GM21390 (cell line): ENCODE measurements at regions not wholly inside any gene's neighbourhood (a gene's known extent, or its start where the extent isn't known, plus 50 kb on each side); places are given as distances from the start of the nearest gene placed in this dataset.

Experiments used
- ATAC-seq: cut with Tn5 transposase; IDR thresholded peaks from one replicate; pipeline ENCODE4 v1.9.1; 2021; ENCODE audit not compliant: unreplicated experiment

GRCh38 chr3:102104033-102104432 is 254.7 kb downstream of the NFKBIZ start:
- ATAC-seq = no peak

GRCh38 chr3:102105193-102105592 is 255.9 kb downstream of the NFKBIZ start:
- no peak for ATAC-seq

- ATAC-seq = no peak
These were observed 257.2 kb downstream of the NFKBIZ start for GRCh38 chr3:102106416-102107097.

- no peak for ATAC-seq
These were observed 263.5 kb downstream of the NFKBIZ start for GRCh38 chr3:102112704-102113230.

- ATAC-seq = no peak
These were observed 264.2 kb downstream of the NFKBIZ start for GRCh38 chr3:102113421-102114041.

- ATAC-seq = no peak
These were observed 265.1 kb downstream of the NFKBIZ start for GRCh38 chr3:102114264-102114979.

GRCh38 chr3:102122527-102122926 is 273.2 kb downstream of the NFKBIZ start:
- ATAC-seq = no peak

- no peak for ATAC-seq
These were observed 274.4 kb downstream of the NFKBIZ start for GRCh38 chr3:102123590-102124190.

- ATAC-seq = no peak
These were observed 275.0 kb downstream of the NFKBIZ start for GRCh38 chr3:102124282-102124681.

GRCh38 chr3:102124704-102125103 is 275.4 kb downstream of the NFKBIZ start:
- ATAC-seq = no peak

GRCh38 chr3:102125197-102125993 is 276.1 kb downstream of the NFKBIZ start:
- ATAC-seq = no peak

GRCh38 chr3:102125994-102126368 is 276.7 kb downstream of the NFKBIZ start:
- ATAC-seq = no peak

- ATAC-seq = no peak
These were observed 280.7 kb downstream of the NFKBIZ start for GRCh38 chr3:102129760-102130608.

- no peak for ATAC-seq
These were observed 283.1 kb downstream of the NFKBIZ start for GRCh38 chr3:102132370-102132769.

- no peak for ATAC-seq
These were observed 284.1 kb downstream of the NFKBIZ start for GRCh38 chr3:102133376-102133775.

GRCh38 chr3:102135316-102135715 is 286.0 kb downstream of the NFKBIZ start:
- no peak for ATAC-seq

- no peak for ATAC-seq
These were observed 286.9 kb downstream of the NFKBIZ start for GRCh38 chr3:102136183-102136582.

GRCh38 chr3:102140116-102140515 is 290.8 kb downstream of the NFKBIZ start:
- no peak for ATAC-seq

GRCh38 chr3:102141096-102141927 is 292.0 kb downstream of the NFKBIZ start:
- no peak for ATAC-seq
